Neutrophil (primary cell): ENCODE measurements at regions not wholly inside any gene's neighbourhood (a gene's known extent, or its start where the extent isn't known, plus 50 kb on each side); places are given as distances from the start of the nearest gene placed in this dataset.

Experiments used
- H3K27ac ChIP-seq: fragments of 200-600 bp; sonication (generic); 2 replicates; pipeline ENCODE4 v1.5.1; 2016; ENCODE audit warnings: mild to moderate bottlenecking, moderate library complexity
- H3K27me3 ChIP-seq: fragments of 200-600 bp; sonication (generic); 2 replicates; pipeline ENCODE4 v1.6.0; 2016; ENCODE audit warnings: mild to moderate bottlenecking
- H3K36me3 ChIP-seq: fragments of 200-600 bp; sonication (generic); 2 replicates; pipeline ENCODE4 v1.5.1; 2017
- H3K4me1 ChIP-seq, 2 experiments: fragments of 200-600 bp in 1 of 2; sonication (generic) in 1 of 2; 1 replicate in 1 of 2; 2 replicates in 1 of 2; pipeline versions ENCODE4 v1.5.1 to v1.6.1; 2013 to 2016; ENCODE audit warnings: low read depth in 1 of 2, low read length in 1 of 2, mild to moderate bottlenecking in 1 of 2, moderate library complexity in 1 of 2; ENCODE audit not compliant: control insufficient read depth in 1 of 2, insufficient read depth in 1 of 2
- H3K4me3 ChIP-seq, 2 experiments: fragments of 200-600 bp in 1 of 2; sonication (generic) in 1 of 2; 1 replicate in 1 of 2; 2 replicates in 1 of 2; pipeline ENCODE4 v1.5.1; 2013 to 2016; ENCODE audit warnings: low read depth in 1 of 2, low read length in 1 of 2, mild to moderate bottlenecking in 1 of 2, moderate library complexity in 1 of 2
- H3K9me3 ChIP-seq: fragments of 200-600 bp; sonication (generic); 2 replicates; pipeline ENCODE4 v1.5.1; 2016
- TF ChIP-seq, protein P1 (sequence below): fragments of 200-600 bp; sonication (generic); IDR thresholded peaks from 2 replicates; pipeline ENCODE4 v1.5.1; 2016; ENCODE audit warnings: antibody characterized with exemption

DNA sequence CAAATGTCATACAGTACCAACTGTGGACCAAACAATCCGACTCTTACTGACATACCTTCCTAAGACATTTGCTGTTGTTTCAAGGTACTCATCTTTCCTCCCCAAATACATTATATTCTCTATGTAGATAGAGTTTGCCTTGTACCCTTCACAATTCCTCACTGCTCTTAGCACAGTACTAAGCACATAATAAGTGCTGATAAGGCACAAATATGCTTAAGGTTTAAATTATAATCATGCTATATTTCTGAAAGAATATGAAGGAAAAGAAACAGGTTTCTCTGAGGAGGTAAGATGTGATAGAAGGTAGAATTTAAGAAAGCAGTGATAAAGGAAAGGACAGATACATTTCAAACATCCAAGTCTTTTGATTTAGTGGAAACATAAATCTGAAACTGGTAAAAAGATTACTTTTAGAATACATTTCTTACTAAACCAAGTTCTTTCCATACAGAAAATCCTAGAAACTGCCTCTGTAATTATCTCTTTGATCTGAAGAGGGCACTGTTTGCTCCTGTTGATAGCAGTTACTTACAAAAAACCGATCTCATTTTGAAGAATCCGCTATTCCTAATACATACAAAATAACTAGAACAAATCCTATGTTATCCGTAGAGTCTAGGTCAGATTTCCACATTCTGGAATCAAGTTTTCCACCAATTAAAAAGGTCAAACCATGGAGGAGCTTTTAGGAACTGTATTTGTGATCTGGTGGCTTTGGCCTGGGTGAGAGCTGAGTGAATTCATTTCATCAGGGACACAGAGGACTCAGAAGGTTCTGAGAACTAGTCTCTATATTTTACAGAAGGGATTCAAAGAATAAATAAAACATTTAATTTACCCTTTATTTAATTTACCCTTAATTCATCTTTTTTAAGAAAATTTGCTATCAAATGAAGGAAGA is 311.9 kb downstream of the DAD1 start:
- Histone ChIP-seq H3K4me3 (no peak overlapping the region), H3K4me1 (peaks cover 0 to under 1% of the 10 kb centered on the region in 2 experiments), H3K27me3 (no peaks in the 10 kb centered on the region), H3K27ac (no peak overlapping the region), H3K36me3 (no peaks in the 10 kb centered on the region), H3K9me3 (no peaks in the 10 kb centered on the region)
- TF ChIP-seq, protein P1, sequence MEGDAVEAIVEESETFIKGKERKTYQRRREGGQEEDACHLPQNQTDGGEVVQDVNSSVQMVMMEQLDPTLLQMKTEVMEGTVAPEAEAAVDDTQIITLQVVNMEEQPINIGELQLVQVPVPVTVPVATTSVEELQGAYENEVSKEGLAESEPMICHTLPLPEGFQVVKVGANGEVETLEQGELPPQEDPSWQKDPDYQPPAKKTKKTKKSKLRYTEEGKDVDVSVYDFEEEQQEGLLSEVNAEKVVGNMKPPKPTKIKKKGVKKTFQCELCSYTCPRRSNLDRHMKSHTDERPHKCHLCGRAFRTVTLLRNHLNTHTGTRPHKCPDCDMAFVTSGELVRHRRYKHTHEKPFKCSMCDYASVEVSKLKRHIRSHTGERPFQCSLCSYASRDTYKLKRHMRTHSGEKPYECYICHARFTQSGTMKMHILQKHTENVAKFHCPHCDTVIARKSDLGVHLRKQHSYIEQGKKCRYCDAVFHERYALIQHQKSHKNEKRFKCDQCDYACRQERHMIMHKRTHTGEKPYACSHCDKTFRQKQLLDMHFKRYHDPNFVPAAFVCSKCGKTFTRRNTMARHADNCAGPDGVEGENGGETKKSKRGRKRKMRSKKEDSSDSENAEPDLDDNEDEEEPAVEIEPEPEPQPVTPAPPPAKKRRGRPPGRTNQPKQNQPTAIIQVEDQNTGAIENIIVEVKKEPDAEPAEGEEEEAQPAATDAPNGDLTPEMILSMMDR: no peak

GRCh38 chr14:22271838-22272799 is 316.9 kb downstream of the DAD1 start:
- Histone ChIP-seq H3K4me3 (no peak overlapping the region), H3K36me3 (no peaks in the 10 kb centered on the region), H3K9me3 (no peaks in the 10 kb centered on the region), H3K27ac (no peak overlapping the region), H3K4me1 (no peaks in the 10 kb centered on the region), H3K27me3 (no peaks in the 10 kb centered on the region)
- TF ChIP-seq, protein P1: no peak

GRCh38 chr14:22268875-22269274 is 320.1 kb downstream of the DAD1 start:
- Histone ChIP-seq H3K9me3 (no peaks in the 10 kb centered on the region), H3K36me3 (no peaks in the 10 kb centered on the region), H3K4me1 (no peaks in the 10 kb centered on the region), H3K27ac (no peak overlapping the region), H3K4me3 (no peak overlapping the region), H3K27me3 (no peaks in the 10 kb centered on the region)
- TF ChIP-seq, protein P1: no peak

GRCh38 chr14:22266683-22267082 is 322.3 kb downstream of the DAD1 start:
- no peaks in the 10 kb centered on the region for H3K36me3 ChIP-seq
- no peaks in the 10 kb centered on the region for H3K9me3 ChIP-seq
- H3K4me3 ChIP-seq: no peak overlapping the region
- H3K27ac ChIP-seq: no peak overlapping the region
- peaks cover 0 to 7% of the 10 kb centered on the region in 2 experiments for H3K4me1 ChIP-seq
- no peaks in the 10 kb centered on the region for H3K27me3 ChIP-seq
- TF ChIP-seq, protein P1: no peak

DNA sequence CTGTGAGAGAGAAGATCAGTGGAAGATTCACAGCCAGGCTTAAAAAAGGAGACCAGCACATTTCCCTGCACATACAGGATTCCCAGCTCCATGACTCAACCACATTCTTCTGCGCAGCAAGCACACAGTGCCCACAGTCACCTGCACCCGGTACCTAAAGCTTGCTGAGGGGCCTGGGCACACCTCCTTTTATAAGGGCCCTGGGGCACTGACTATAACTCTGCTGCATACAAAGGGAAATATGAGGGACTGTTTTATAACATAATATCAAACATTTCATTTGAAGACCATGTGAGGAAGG is 322.9 kb downstream of the DAD1 start:
- Histone ChIP-seq H3K27me3 (no peaks in the 10 kb centered on the region), H3K27ac (no peak overlapping the region), H3K4me3 (no peak overlapping the region), H3K36me3 (no peaks in the 10 kb centered on the region), H3K9me3 (no peaks in the 10 kb centered on the region), H3K4me1 (peaks cover 0 to 7% of the 10 kb centered on the region in 2 experiments)
- TF ChIP-seq, protein P1: no peak
